GM23338 (cell line): ENCODE measurements at regions not wholly inside any gene's neighbourhood (a gene's known extent, or its start where the extent isn't known, plus 50 kb on each side); places are given as distances from the start of the nearest gene placed in this dataset.

Experiments used
- ATAC-seq: fragments of 200-7000 bp; cut with Tn5 transposase; 3 replicates; pipeline ENCODE4 v1.9.1; 2020
- DNase-seq: peaks from one replicate; pipeline ENCODE4 v3.0.0-alpha.2; 2015; ENCODE audit warnings: low spot score
- H2AFZ ChIP-seq: fragments of 200-600 bp; sonication (generic); 2 replicates; pipeline ENCODE4 v1.8.0; 2016; ENCODE audit warnings: antibody characterized with exemption, mild to moderate bottlenecking, moderate library complexity
- H3F3A ChIP-seq: fragments of 200-600 bp; sonication (generic); replicated peaks from 2 replicates; pipeline ENCODE4 v1.8.0; 2017; ENCODE audit warnings: antibody characterized with exemption, mixed run types, low read depth
- H3K27ac ChIP-seq: fragments of 200-600 bp; sonication (generic); 2 replicates; pipeline ENCODE4 v1.6.1; 2016; ENCODE audit warnings: low read depth
- H3K27me3 ChIP-seq: fragments of 200-600 bp; sonication (generic); 2 replicates; pipeline ENCODE4 v1.8.0; 2016; ENCODE audit warnings: mild to moderate bottlenecking, mixed run types, moderate library complexity; ENCODE audit not compliant: insufficient read depth
- H3K36me3 ChIP-seq: fragments of 200-600 bp; sonication (generic); 2 replicates; pipeline ENCODE4 v1.8.0; 2016; ENCODE audit warnings: mild to moderate bottlenecking; ENCODE audit not compliant: insufficient read depth
- H3K4me1 ChIP-seq: fragments of 200-600 bp; sonication (generic); 2 replicates; pipeline ENCODE4 v1.8.0; 2016; ENCODE audit warnings: mild to moderate bottlenecking, moderate library complexity; ENCODE audit not compliant: insufficient read depth
- H3K4me2 ChIP-seq: fragments of 200-600 bp; sonication (generic); 2 replicates; pipeline ENCODE4 v1.7.1; 2017; ENCODE audit warnings: mixed run types
- H3K4me3 ChIP-seq: fragments of 200-600 bp; sonication (generic); 2 replicates; pipeline ENCODE4 v1.6.1; 2016; ENCODE audit warnings: mixed run types
- H3K79me2 ChIP-seq: fragments of 200-600 bp; sonication (generic); replicated peaks from 2 replicates; pipeline ENCODE4 v1.8.0; 2017; ENCODE audit warnings: mild to moderate bottlenecking; ENCODE audit not compliant: insufficient read depth
- H3K9me2 ChIP-seq: fragments of 200-600 bp; sonication (generic); 2 replicates; pipeline ENCODE4 v1.8.0; 2017; ENCODE audit not compliant: insufficient read depth
- H4K20me1 ChIP-seq: fragments of 200-600 bp; sonication (generic); replicated peaks from 2 replicates; pipeline ENCODE4 v1.8.0; 2017; ENCODE audit warnings: mild to moderate bottlenecking; ENCODE audit not compliant: insufficient read depth
- H3K27ac Mint-ChIP-seq: 2 replicates; pipeline ENCODE4 v1.8.0; 2020; ENCODE audit warnings: inconsistent platforms, mild to moderate bottlenecking, moderate library complexity, mixed read lengths
- H3K27me3 Mint-ChIP-seq: 3 replicates; pipeline ENCODE4 v1.8.0; 2022; ENCODE audit warnings: low read depth, mild to moderate bottlenecking, moderate library complexity, mixed read lengths, inconsistent platforms; ENCODE audit not compliant: insufficient read depth, poor library complexity
- H3K36me3 Mint-ChIP-seq: 3 replicates; pipeline ENCODE4 v1.8.0; 2021; ENCODE audit warnings: low read depth, mild to moderate bottlenecking, inconsistent platforms, moderate library complexity, mixed read lengths
- H3K4me1 Mint-ChIP-seq: 3 replicates; pipeline ENCODE4 v1.8.0; 2020; ENCODE audit warnings: mild to moderate bottlenecking, inconsistent platforms, mixed read lengths
- H3K4me3 Mint-ChIP-seq: 3 replicates; pipeline ENCODE4 v1.8.0; 2021; ENCODE audit warnings: moderate library complexity, mild to moderate bottlenecking, inconsistent platforms, mixed read lengths
- H3K9me3 Mint-ChIP-seq: 3 replicates; pipeline ENCODE4 v1.8.0; 2020; ENCODE audit warnings: moderate library complexity, mild to moderate bottlenecking, inconsistent platforms, mixed read lengths
- CREB1 ChIP-seq: fragments of 250-450 bp; sonication (Bioruptor Pico); IDR thresholded peaks from 2 replicates; pipeline ENCODE4 v1.5.0; 2020; ENCODE audit warnings: low read depth, mild to moderate bottlenecking, moderate library complexity
- CTCF ChIP-seq, 2 experiments: fragments of 200-600 bp in 1 of 2; sonication (generic) in 1 of 2; conservative IDR thresholded peaks; 2 replicates each; pipeline versions ENCODE4 v1.5.1 to v1.6.1; 2016 to 2017; ENCODE audit warnings: antibody characterized with exemption in 2 of 2, low read depth in 2 of 2, mild to moderate bottlenecking in 2 of 2, moderate library complexity in 1 of 2
- ETS1 ChIP-seq: IDR thresholded peaks from 2 replicates; pipeline ENCODE4 v1.6.1; 2016; ENCODE audit warnings: antibody characterized with exemption
- JUNB ChIP-seq: IDR thresholded peaks from one replicate; pipeline ENCODE4 v1.6.1; 2016; ENCODE audit warnings: antibody characterized with exemption; ENCODE audit not compliant: unreplicated experiment
- REST ChIP-seq: IDR thresholded peaks from one replicate; pipeline ENCODE4 v1.6.1; 2018; ENCODE audit warnings: antibody characterized with exemption; ENCODE audit not compliant: unreplicated experiment
- ZNF114 ChIP-seq: fragments of 250-450 bp; sonication (Bioruptor Pico); IDR thresholded peaks from 2 replicates; pipeline ENCODE4 v1.5.0; 2020; ENCODE audit warnings: mild to moderate bottlenecking, moderate library complexity
- ZNF462 ChIP-seq: fragments of 250-450 bp; sonication (Bioruptor Pico); IDR thresholded peaks from 2 replicates; pipeline ENCODE4 v1.5.0; 2020; ENCODE audit warnings: mild to moderate bottlenecking, moderate library complexity

GRCh38 chr16:86810062-86810461 is 231.7 kb downstream of the FOXL1 start (continued):
- TF ChIP-seq ZNF462 (CRISPR knock-in tag), result no peak
- no peak for TF ChIP-seq CREB1 (CRISPR knock-in tag)

- ATAC-seq (no peak), DNase-seq (no peak)
- no peak overlapping the region for H3K27ac Mint-ChIP-seq
- no peak overlapping the region for H3K4me2 ChIP-seq
- no peaks in the 10 kb centered on the region for H3K36me3 ChIP-seq
- H3K79me2 ChIP-seq, result no peaks in the 10 kb centered on the region
- H3K9me3 Mint-ChIP-seq, result no peaks in the 10 kb centered on the region
- no peak overlapping the region for H2AFZ ChIP-seq
- H3K27me3 ChIP-seq, result no peaks in the 10 kb centered on the region
- H3K27ac ChIP-seq, result no peak overlapping the region
- H3K4me1 Mint-ChIP-seq, result peaks cover 1% of the 10 kb centered on the region; the same call in 2 of the 3 replicates
- no peaks in the 10 kb centered on the region for H3K36me3 Mint-ChIP-seq
- H3K4me3 ChIP-seq, result no peak overlapping the region
- no peaks in the 10 kb centered on the region for H3F3A ChIP-seq
- no peaks in the 10 kb centered on the region for H3K27me3 Mint-ChIP-seq
- H3K4me3 Mint-ChIP-seq, result no peak overlapping the region
- H3K4me1 ChIP-seq, result no peaks in the 10 kb centered on the region
- H3K9me2 ChIP-seq, result no peaks in the 10 kb centered on the region; the same call in 1 of the 2 replicates
- no peaks in the 10 kb centered on the region for H4K20me1 ChIP-seq
- no peak for TF ChIP-seq CREB1 (CRISPR knock-in tag)
- no peak for TF ChIP-seq ETS1
- no peak for TF ChIP-seq ZNF114 (CRISPR knock-in tag)
- TF ChIP-seq REST, result no peak
- TF ChIP-seq CTCF (conservative IDR thresholded peaks at IDR 0.05; ENCODE audit: low read depth in 2 of 2), result no peak
- no peak for TF ChIP-seq JUNB
Observed at GRCh38 chr16:86812363-86812970, 234.1 kb downstream of the FOXL1 start.
